ENCODE measurements at regions not wholly inside any gene's neighbourhood (a gene's known extent, or its start where the extent isn't known, plus 50 kb on each side); places are given as distances from the start of the nearest gene placed in this dataset.

DNA sequence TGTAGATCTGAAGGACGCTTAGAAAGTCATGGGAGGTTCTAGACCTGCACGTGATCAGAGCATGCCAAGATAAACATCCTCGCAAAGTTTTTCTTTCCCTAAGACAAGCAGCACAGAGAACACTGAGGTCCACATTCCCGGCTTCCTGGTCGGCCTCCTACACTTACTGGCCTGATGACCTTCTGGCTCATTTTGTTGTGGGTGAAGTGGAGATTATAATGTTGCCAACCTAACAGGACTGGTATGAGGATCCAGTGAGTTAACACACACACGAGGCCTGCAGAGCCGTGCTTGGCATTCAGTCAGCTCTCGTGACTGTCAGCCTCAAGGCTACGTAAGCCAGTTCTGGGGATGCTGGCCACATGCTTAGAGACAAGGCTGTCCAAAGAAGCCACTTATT, 186.0 kb downstream of the TENT4A start:
- no peak overlapping the region for H3K27ac ChIP-seq
- H3K36me3 ChIP-seq (replicated peaks), result no peaks in the 10 kb centered on the region
- TF ChIP-seq, protein P1, sequence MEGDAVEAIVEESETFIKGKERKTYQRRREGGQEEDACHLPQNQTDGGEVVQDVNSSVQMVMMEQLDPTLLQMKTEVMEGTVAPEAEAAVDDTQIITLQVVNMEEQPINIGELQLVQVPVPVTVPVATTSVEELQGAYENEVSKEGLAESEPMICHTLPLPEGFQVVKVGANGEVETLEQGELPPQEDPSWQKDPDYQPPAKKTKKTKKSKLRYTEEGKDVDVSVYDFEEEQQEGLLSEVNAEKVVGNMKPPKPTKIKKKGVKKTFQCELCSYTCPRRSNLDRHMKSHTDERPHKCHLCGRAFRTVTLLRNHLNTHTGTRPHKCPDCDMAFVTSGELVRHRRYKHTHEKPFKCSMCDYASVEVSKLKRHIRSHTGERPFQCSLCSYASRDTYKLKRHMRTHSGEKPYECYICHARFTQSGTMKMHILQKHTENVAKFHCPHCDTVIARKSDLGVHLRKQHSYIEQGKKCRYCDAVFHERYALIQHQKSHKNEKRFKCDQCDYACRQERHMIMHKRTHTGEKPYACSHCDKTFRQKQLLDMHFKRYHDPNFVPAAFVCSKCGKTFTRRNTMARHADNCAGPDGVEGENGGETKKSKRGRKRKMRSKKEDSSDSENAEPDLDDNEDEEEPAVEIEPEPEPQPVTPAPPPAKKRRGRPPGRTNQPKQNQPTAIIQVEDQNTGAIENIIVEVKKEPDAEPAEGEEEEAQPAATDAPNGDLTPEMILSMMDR (IDR thresholded peaks at IDR 0.05; ENCODE audit: low read depth, low read length, missing control alignments), result no peak
- no peaks in the 10 kb centered on the region for H3K27me3 ChIP-seq (replicated peaks)
- no peak for DNase-seq
- in situ Hi-C loops (cut with HindIII; ENCODE audit: low pct_ligation_motif_present, low sequenced_read_pairs), result no loop called here
- H3K4me3 ChIP-seq (ENCODE audit: low read depth, low read length), result no peak overlapping the region

DNA sequence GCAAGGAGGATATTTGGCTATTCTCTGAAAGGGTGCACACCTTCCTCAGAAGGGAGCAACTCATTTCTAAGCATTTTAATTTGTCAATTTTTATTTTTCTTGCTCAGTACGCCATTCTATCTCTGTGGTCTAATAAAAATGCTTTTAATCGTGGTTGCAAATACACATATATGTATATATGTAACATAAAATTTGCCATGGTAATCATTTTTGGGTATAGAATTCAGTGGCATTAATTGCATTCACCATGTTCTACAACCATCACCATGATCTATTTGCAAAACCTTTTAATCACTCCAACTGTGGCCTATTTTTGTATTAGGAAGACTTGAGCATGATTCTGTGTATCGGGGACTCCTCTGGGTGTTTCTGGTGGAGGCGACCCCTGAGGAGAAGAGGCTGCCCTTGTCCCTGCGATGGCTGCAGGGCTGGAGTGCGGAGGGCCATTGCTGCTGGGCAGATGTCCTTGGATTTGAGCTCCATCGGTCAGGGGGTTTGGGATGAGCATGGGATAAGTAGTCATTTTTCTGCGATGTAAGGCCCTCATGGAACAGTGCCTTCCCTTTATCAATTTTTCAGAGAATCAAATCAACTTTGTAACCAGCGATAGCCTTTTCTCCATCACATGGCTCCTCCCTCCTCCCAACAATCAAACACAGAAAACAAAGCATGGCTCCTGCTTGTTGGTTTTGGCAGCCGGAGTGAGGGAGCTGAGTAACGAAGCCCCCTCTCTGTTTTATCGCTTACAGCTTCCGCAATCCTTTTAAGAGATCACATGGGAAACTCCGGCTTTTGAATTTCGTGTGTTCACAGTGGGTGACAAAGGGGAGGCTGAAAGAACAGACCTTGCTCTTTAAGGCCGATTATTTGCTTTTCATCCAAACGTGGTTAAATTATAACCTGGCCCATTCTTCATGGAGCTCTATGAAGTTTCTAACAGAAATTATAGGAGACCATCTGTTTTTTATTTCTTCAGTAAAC, 187.3 kb downstream of the TENT4A start:
- TF ChIP-seq, protein P1 (IDR thresholded peaks at IDR 0.05; ENCODE audit: low read depth, low read length, missing control alignments), result no peak
- DNase-seq, result no peak
- in situ Hi-C loops (cut with HindIII; ENCODE audit: low pct_ligation_motif_present, low sequenced_read_pairs), result no loop called here
- H3K27ac ChIP-seq, result no peak overlapping the region
- H3K27me3 ChIP-seq (replicated peaks), result no peaks in the 10 kb centered on the region
- no peaks in the 10 kb centered on the region for H3K36me3 ChIP-seq (replicated peaks)
- H3K4me3 ChIP-seq (ENCODE audit: low read depth, low read length), result no peak overlapping the region

DNA sequence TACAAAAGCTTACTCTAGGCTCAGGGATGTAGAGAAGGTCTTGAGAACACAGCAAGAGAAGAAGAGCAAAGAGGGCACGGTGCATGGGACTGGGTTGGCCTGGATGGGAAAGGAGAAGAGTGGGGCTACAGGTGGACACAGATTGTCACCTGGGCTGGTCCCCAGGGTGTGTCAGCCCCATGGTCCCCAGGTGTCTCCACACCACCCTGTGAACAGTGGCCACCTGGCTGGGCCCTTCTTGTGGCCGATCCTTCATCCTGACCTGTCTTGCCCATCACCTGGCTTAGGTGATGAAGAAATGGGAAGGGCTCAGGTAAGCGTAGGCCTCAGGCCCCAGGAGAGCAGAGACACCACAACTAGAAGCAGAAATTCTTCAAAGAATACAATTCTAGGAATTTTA, 188.9 kb downstream of the TENT4A start:
- Histone ChIP-seq H3K27me3 (replicated peaks) (no peaks in the 10 kb centered on the region), H3K4me3 (ENCODE audit: low read depth, low read length) (no peak overlapping the region), H3K36me3 (replicated peaks) (no peaks in the 10 kb centered on the region), H3K27ac (no peak overlapping the region)
- DNase-seq, result no peak
- TF ChIP-seq, protein P1 (IDR thresholded peaks at IDR 0.05; ENCODE audit: low read depth, low read length, missing control alignments), result no peak
- in situ Hi-C loops (cut with HindIII; ENCODE audit: low pct_ligation_motif_present, low sequenced_read_pairs), result no loop called here

DNA sequence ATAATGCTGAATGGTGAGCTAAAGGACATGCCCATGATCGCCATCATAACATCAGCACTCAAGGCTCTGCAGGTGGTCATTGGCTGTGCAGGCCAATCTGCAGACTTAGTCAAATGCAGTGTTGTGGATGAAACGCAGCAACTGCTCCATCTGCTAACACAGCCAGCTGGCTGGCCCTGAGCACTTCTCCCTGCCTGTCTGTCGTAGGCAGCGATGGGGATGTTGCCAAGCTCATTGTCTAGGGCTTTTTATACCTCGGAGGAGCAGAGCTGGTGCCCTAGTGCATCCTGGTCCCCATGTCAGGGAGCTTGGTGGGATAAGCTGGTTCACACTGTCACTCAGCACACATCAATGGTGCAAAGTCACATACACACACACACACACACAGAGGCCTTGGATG, 189.4 kb downstream of the TENT4A start:
- TF ChIP-seq, protein P1 (IDR thresholded peaks at IDR 0.05; ENCODE audit: low read depth, low read length, missing control alignments), result no peak
- DNase-seq, result no peak

DNA sequence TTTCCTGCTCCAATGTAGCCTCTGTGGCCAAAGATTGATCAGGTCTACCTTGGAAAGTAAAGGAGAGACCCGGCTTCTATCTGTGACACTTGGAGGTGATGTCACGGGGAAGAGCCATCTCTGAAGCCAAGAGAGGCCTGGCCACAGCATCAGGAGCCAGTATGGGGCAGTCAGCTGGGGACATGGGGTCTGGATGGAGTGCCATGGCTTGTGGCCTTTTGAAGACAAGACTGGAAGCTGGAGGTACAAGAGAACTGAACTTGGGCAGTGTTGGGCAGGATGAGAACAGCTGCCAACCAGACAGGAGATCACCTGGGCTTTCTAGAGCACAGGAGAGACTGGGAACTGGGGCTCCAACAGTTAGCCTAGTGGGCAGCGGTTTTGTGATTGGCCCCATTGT, 190.7 kb downstream of the TENT4A start:
- H3K27ac ChIP-seq, result no peak overlapping the region
- in situ Hi-C loops (cut with HindIII; ENCODE audit: low pct_ligation_motif_present, low sequenced_read_pairs), result no loop called here
- no peaks in the 10 kb centered on the region for H3K27me3 ChIP-seq (replicated peaks)

More for the DNA sequence above, 189.4 kb downstream of the TENT4A start:
- no peak overlapping the region for H3K4me3 ChIP-seq (ENCODE audit: low read depth, low read length)
- in situ Hi-C loops (cut with HindIII; ENCODE audit: low pct_ligation_motif_present, low sequenced_read_pairs), result no loop called here
- no peaks in the 10 kb centered on the region for H3K27me3 ChIP-seq (replicated peaks)
- no peaks in the 10 kb centered on the region for H3K36me3 ChIP-seq (replicated peaks)
- no peak overlapping the region for H3K27ac ChIP-seq

More for the DNA sequence above, 190.7 kb downstream of the TENT4A start:
- TF ChIP-seq, protein P1 (IDR thresholded peaks at IDR 0.05; ENCODE audit: low read depth, low read length, missing control alignments), result no peak
- no peaks in the 10 kb centered on the region for H3K36me3 ChIP-seq (replicated peaks)
- DNase-seq, result no peak
- H3K4me3 ChIP-seq (ENCODE audit: low read depth, low read length), result no peak overlapping the region
